ENCODE measurements at regions not wholly inside any gene's neighbourhood (a gene's known extent, or its start where the extent isn't known, plus 50 kb on each side); places are given as distances from the start of the nearest gene placed in this dataset.

DNA sequence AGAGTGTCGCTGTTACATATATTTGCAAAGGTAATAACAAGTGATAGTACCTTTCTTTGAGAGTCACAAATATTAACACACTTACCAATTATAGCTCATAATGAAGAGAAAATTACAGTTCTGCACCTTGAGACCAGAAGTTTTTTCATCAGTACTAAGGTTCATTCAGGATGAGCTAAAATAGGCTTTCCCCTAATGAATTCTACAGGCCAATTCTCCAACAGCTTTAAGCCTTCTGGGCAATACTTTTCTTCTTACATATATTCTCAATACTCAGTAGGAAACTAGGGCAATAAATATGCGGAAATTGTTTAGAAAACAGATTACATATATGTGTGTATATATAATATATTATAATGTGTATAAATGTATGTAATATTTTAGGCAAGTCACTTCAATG, 2672.8 kb upstream of the PCDH20 start:
- TF ChIP-seq, protein P1, sequence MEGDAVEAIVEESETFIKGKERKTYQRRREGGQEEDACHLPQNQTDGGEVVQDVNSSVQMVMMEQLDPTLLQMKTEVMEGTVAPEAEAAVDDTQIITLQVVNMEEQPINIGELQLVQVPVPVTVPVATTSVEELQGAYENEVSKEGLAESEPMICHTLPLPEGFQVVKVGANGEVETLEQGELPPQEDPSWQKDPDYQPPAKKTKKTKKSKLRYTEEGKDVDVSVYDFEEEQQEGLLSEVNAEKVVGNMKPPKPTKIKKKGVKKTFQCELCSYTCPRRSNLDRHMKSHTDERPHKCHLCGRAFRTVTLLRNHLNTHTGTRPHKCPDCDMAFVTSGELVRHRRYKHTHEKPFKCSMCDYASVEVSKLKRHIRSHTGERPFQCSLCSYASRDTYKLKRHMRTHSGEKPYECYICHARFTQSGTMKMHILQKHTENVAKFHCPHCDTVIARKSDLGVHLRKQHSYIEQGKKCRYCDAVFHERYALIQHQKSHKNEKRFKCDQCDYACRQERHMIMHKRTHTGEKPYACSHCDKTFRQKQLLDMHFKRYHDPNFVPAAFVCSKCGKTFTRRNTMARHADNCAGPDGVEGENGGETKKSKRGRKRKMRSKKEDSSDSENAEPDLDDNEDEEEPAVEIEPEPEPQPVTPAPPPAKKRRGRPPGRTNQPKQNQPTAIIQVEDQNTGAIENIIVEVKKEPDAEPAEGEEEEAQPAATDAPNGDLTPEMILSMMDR (IDR thresholded peaks at IDR 0.05; ENCODE audit: poor library complexity) = no peak
- no peak for TF ChIP-seq EZH2 (IDR thresholded peaks at IDR 0.05; ENCODE audit: borderline replicate concordance)

Data from hepatocyte (in vitro differentiated cells).